ENCODE measurements at regions not wholly inside any gene's neighbourhood (a gene's known extent, or its start where the extent isn't known, plus 50 kb on each side); places are given as distances from the start of the nearest gene placed in this dataset.
A peak's percentile ranks its signal among the peaks of the same experiment; 100 is the strongest.

GRCh38 chr15:93231261-93231925 lies 142.4 kb upstream of the RGMA start:
- intact Hi-C loops (cut with micrococcal nuclease): no loop called here
- DNase-seq: no peak
- ATAC-seq: no peak

GRCh38 chr15:93228546-93228945 lies 139.5 kb upstream of the RGMA start:
- intact Hi-C loops (cut with micrococcal nuclease): no loop called here
- ATAC-seq (no peak), DNase-seq (no peak)

- intact Hi-C loops (cut with micrococcal nuclease): no loop called here
- ATAC-seq: no peak
Measured at GRCh38 chr15:93223803-93224202, 134.8 kb upstream of the RGMA start.

GRCh38 chr15:93221759-93222158 lies 132.7 kb upstream of the RGMA start:
- intact Hi-C loops (cut with micrococcal nuclease): no loop called here
- ATAC-seq (no peak), DNase-seq (no peak)

More at GRCh38 chr15:93223803-93224202, 134.8 kb upstream of the RGMA start:
- DNase-seq: no peak

- ATAC-seq (no peak), DNase-seq (no peak)
- intact Hi-C loops (cut with micrococcal nuclease): no loop called here
Measured at GRCh38 chr15:93219859-93220420, 130.9 kb upstream of the RGMA start.

- intact Hi-C loops (cut with micrococcal nuclease): no loop called here
- peak; percentile 35 for DNase-seq
- ATAC-seq: peak; percentile 80
Measured at GRCh38 chr15:93217343-93217742, 128.3 kb upstream of the RGMA start.

GRCh38 chr15:93214106-93214505 lies 125.1 kb upstream of the RGMA start:
- intact Hi-C loops (cut with micrococcal nuclease): no loop called here
- no peak for ATAC-seq
- no peak for DNase-seq

- DNase-seq: peak; percentile 79
- intact Hi-C loops (cut with micrococcal nuclease): no loop called here
- ATAC-seq: peak; percentile 96
Measured at GRCh38 chr15:93213281-93213680, 124.3 kb upstream of the RGMA start.

GRCh38 chr15:93212578-93212977 lies 123.6 kb upstream of the RGMA start:
- intact Hi-C loops (cut with micrococcal nuclease): no loop called here
- no peak for DNase-seq
- no peak for ATAC-seq

GRCh38 chr15:93210995-93211394 lies 122.0 kb upstream of the RGMA start:
- ATAC-seq (no peak), DNase-seq (no peak)
- intact Hi-C loops (cut with micrococcal nuclease): no loop called here

DNA sequence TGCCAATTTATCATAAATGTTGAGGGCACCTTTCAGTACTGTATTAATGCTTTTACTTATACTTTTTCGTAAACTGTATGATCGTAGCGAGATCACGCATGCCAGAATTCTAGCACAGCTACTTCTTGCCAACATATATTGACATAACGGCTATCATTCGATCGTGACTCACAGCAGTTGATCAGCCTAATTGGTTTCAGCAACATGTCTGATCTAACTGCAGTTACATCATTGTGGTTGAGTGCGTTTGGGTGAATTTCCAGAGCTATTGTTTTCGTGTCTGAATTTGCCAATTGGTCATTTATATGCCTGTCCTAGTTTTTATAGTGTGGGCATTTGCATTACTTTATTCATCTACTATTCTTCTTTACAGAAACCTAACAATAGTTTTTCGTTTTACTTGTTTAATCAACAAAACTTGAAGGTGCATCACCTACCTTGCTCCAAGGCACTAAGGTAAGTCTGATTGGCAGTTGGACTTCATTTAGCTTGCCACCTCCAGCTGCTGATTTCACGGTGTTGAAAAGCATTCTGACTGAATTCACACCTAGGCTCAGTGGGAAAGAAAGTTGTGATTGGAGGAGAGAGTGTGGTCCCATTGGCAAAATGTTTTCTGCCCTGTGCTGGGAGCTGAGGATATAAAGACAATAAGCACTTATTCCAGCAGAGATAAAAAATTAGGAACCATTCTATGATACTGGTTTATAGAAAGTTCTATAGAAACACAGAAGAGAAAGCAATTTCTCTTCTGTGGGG lies 120.9 kb upstream of the RGMA start:
- intact Hi-C loops (cut with micrococcal nuclease): no loop called here
- DNase-seq (no peak), ATAC-seq (no peak)

GRCh38 chr15:93206893-93207292 lies 117.9 kb upstream of the RGMA start:
- ATAC-seq (no peak), DNase-seq (no peak)
- intact Hi-C loops (cut with micrococcal nuclease): no loop called here

DNA sequence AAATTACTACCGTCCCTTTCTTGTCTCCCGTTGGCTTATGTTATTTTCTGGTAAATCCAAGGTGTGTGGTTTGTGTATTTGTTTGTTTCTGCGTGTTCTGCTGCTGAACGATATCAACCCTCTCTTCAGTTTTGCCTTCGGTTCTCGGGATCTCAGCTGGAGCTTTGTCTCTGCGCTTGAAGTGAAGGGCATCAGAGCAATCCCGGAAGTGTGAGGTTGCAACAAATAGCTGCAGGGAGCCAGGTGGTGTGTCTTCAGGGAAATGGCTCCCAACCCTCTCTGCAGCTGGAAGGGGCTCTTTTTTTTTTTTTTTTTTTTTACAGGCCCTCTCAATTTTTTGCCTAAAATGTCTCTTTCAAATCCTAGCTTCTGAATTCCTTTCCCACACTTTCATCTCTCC lies 116.4 kb upstream of the RGMA start:
- intact Hi-C loops (cut with micrococcal nuclease): no loop called here
- no peak for DNase-seq
- ATAC-seq: no peak

GRCh38 chr15:93203036-93203435 lies 114.0 kb upstream of the RGMA start:
- ATAC-seq (no peak), DNase-seq (no peak)
- intact Hi-C loops (cut with micrococcal nuclease): no loop called here

GRCh38 chr15:93202405-93202804 lies 113.4 kb upstream of the RGMA start:
- ATAC-seq: no peak
- intact Hi-C loops (cut with micrococcal nuclease): no loop called here
- no peak for DNase-seq

DNA sequence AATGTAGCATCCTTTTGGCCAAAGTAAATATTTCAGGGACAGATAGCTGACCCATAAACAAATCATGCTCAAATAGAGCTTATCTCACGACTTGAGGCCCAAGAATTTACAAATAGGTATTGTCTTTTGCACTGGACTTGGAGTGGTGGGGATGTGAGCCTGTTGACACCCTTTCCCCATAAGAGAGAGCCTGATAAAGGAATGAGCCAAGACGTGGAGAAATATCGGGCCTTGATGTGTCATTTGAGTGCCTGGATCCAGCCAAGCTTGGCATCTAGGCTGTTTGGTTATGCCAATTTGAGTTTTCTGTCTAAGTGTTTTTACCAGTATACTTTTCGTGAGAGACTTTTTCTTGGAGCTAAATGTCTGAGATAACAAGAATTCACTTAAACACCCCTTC lies 112.9 kb upstream of the RGMA start:
- ATAC-seq (peak; percentile 27), DNase-seq (no peak)
- intact Hi-C loops (cut with micrococcal nuclease): no loop called here

DNA sequence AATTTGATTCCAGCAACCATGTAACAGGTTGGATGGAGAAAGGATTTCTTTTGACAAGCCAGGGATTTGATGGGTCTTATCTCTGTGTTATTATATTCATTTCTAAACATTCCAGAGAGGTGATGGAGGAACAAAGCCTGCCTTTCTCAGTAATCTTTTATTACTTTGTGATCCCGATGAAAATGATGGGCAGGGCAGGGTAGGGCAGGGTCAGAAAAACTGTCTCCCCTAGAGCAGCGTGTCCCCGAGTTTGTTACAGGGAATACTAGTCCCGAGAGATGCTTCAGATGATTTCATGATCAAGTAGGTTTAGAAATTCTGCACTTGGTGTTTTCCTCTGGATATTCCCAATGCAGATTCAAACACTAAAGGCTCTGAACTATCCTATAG lies 111.8 kb upstream of the RGMA start:
- DNase-seq: no peak
- intact Hi-C loops (cut with micrococcal nuclease): no loop called here
- ATAC-seq: peak; percentile 37

DNA sequence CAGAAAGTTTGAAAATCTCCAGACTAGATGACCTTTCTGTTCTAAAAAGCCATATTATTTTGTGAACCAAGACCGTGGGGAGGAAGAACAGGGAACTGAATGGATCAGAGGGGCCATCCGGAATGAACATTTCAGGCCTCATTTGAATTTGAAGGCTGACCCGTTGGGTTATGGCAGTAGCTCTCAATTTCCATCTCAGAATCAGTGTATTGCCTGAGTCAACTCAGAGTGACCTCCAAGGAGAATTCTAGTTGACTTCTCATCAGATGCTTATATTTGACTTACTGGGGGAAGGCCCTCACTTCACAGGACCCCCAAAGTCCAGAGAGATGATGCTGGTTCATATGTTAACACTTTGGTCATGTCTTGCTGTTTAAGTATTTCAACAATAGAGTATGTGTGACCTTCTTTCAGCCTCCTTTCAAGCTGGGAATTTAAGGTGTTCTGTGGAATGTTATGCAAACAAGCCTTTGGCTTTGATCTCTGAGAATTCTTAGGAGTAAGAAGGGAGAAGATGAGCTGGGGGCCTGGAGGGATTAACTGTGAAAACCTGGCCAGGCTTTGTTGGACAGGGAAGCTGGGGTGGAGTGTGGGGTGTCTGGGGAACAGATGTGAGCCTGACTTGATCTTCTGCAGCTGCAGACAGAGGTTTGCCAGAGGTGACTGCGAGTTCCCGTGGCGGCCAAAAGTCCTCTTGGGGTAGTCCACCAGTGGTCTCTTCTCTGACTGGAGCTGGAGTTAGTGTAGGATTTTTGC lies 111.2 kb upstream of the RGMA start:
- DNase-seq (peak; percentile 40), ATAC-seq (peak; percentile 82)
- intact Hi-C loops (cut with micrococcal nuclease): no loop called here

- intact Hi-C loops (cut with micrococcal nuclease): no loop called here
- no peak for ATAC-seq
- no peak for DNase-seq
Measured at GRCh38 chr15:93196135-93196670, 107.2 kb upstream of the RGMA start.

GRCh38 chr15:93195109-93195508 lies 106.1 kb upstream of the RGMA start:
- intact Hi-C loops (cut with micrococcal nuclease): no loop called here
- no peak for ATAC-seq

More at GRCh38 chr15:93195109-93195508, 106.1 kb upstream of the RGMA start:
- DNase-seq: no peak

Data from left ventricle myocardium superior (tissue), 1 donor.